ENCODE measurements at regions not wholly inside any gene's neighbourhood (a gene's known extent, or its start where the extent isn't known, plus 50 kb on each side); places are given as distances from the start of the nearest gene placed in this dataset.

- POLR2A ChIA-PET (ENCODE audit: partially characterized antibody) = no interaction called here
- H3K4me2 ChIP-seq (ENCODE audit: insufficient read depth in 1 of 2, low read depth in 2 of 2, low read length in 2 of 2) = no peak overlapping the region
- H3K4me3 ChIP-seq (ENCODE audit: extremely low read depth in 1 of 4, insufficient read depth in 2 of 4, low read depth in 3 of 4, low read length in 4 of 4) = no peak overlapping the region
- TF ChIP-seq BRCA1 (IDR thresholded peaks at IDR 0.05; ENCODE audit: low read depth, low read length) (no peak), TCF12 (IDR thresholded peaks at IDR 0.05; ENCODE audit: low read depth, low read length) (no peak), SIX5 (IDR thresholded peaks at IDR 0.05; ENCODE audit: low read depth, low read length) (no peak), SP2 (IDR thresholded peaks at IDR 0.05; ENCODE audit: low read length) (no peak), TEAD4 (IDR thresholded peaks at IDR 0.05; ENCODE audit: low read depth, low read length) (no peak), ZNF274 (IDR thresholded peaks at IDR 0.05; ENCODE audit: borderline replicate concordance, extremely low read depth, low read length) (no peak), SUZ12 (IDR thresholded peaks at IDR 0.05; ENCODE audit: low read length) (no peak), EZH2 (IDR thresholded peaks at IDR 0.05; ENCODE audit: low read depth, low read length, severe bottlenecking) (no peak), BCL11A (IDR thresholded peaks at IDR 0.05; ENCODE audit: low read depth in 2 of 2, low read length in 2 of 2) (no peak), JUN (IDR thresholded peaks at IDR 0.05; ENCODE audit: low read depth, low read length) (no peak), SP4 (IDR thresholded peaks at IDR 0.05; ENCODE audit: low read length) (no peak), MAX (IDR thresholded peaks at IDR 0.05) (no peak), FOSL1 (IDR thresholded peaks at IDR 0.05; ENCODE audit: insufficient read depth, low read depth, low read length) (no peak), NANOG (IDR thresholded peaks at IDR 0.05; ENCODE audit: insufficient read depth, low read depth, low read length, poor library complexity, severe bottlenecking) (no peak), TBP (IDR thresholded peaks at IDR 0.05; ENCODE audit: low read depth, low read length) (no peak), PHF8 (conservative IDR thresholded peaks at IDR 0.05; ENCODE audit: low read depth, low read length) (no peak)
Measured at GRCh38 chr9:81389569-81389993, 299.8 kb downstream of the TLE1 start.

More at GRCh38 chr9:81389569-81389993, 299.8 kb downstream of the TLE1 start:
- CTCF ChIA-PET (ENCODE audit: partially characterized antibody) = no interaction called here
- H3K23me2 ChIP-seq (ENCODE audit: low read depth, low read length) = no peaks in the 10 kb centered on the region
- H3K4me1 ChIP-seq (replicated peaks in 1 of 4; ENCODE audit: control insufficient read depth in 3 of 4, insufficient read depth in 4 of 4, low read length in 3 of 4) = peaks cover 0 to 5% (median 1%) of the 10 kb centered on the region in 4 experiments; a peak in 1 of 7 replicates
- no peak overlapping the region for H2AFZ ChIP-seq (ENCODE audit: low read length)
- no peak overlapping the region for H3K4ac ChIP-seq (replicated peaks; ENCODE audit: insufficient read length, low read depth, low read length)
- DNase-seq (ENCODE audit: low read depth in 1 of 2, low spot score in 2 of 2) = no peak
- no peak for FAIRE-seq
- H3K27ac ChIP-seq (ENCODE audit: low read depth, low read length) = no peak overlapping the region
- no peak overlapping the region for H4K8ac ChIP-seq (ENCODE audit: extremely low read depth, insufficient read depth, low read length)
- H4K91ac ChIP-seq (replicated peaks; ENCODE audit: insufficient read length, low read length) = no peak overlapping the region
- no peaks in the 10 kb centered on the region for H3K36me3 ChIP-seq (ENCODE audit: control insufficient read depth in 2 of 4, insufficient read depth in 4 of 4, low read length in 3 of 4)
- no peak overlapping the region for H2BK5ac ChIP-seq (ENCODE audit: low read depth, low read length)
- H3K79me2 ChIP-seq (ENCODE audit: control insufficient read depth in 1 of 2, insufficient read depth in 2 of 2, low read length in 2 of 2) = no peaks in the 10 kb centered on the region
- no peaks in the 10 kb centered on the region for H4K20me1 ChIP-seq (replicated peaks in 1 of 2; ENCODE audit: control insufficient read depth in 1 of 2, insufficient read depth in 2 of 2, low read length in 2 of 2)
- peak overlapping the region; percentile 27; the same call in 1 of the 2 replicates for H3K18ac ChIP-seq (ENCODE audit: extremely low read depth, low read length)
- no peak overlapping the region for H2BK15ac ChIP-seq (ENCODE audit: low read length)
- no peak overlapping the region for H3K56ac ChIP-seq (replicated peaks; ENCODE audit: insufficient read length, low read depth, low read length)
- no peak overlapping the region for H3K23ac ChIP-seq (ENCODE audit: insufficient read length)
- H2AK5ac ChIP-seq (ENCODE audit: low read depth, low read length) = no peak overlapping the region
- peak overlapping the region; percentile 52; the same call in 1 of the 2 replicates for H2BK12ac ChIP-seq (ENCODE audit: low read depth, low read length)
- no peak overlapping the region for H3K9ac ChIP-seq (replicated peaks in 1 of 4; ENCODE audit: extremely low read depth in 1 of 4, low read depth in 3 of 4, low read length in 3 of 4)
- no peak overlapping the region; the same call in 1 of the 2 replicates for H2BK20ac ChIP-seq (ENCODE audit: low read length)
- 82% methylated on average over 6 of the region's 6 CpGs; no CpG with 5 or more reads in 1 of the 2 experiments for WGBS, 2 experiments (ENCODE audit: extremely low coverage in 1 of 2, insufficient coverage in 1 of 2, insufficient read length in 1 of 2, insufficient replicate concordance in 2 of 2, low coverage in 1 of 2, low lambda C conversion rate in 2 of 2, missing lambda C conversion rate in 1 of 2)
- no peak overlapping the region for H2BK120ac ChIP-seq (replicated peaks; ENCODE audit: low read depth, low read length)
- H3K27me3 ChIP-seq (replicated peaks in 1 of 4; ENCODE audit: control insufficient read depth in 3 of 4, extremely low read depth in 1 of 4, insufficient read depth in 3 of 4, low read length in 3 of 4) = no peaks in the 10 kb centered on the region
- H3K9me3 ChIP-seq (ENCODE audit: insufficient read depth in 2 of 2, low read depth in 1 of 2, low read length in 1 of 2) = no peaks in the 10 kb centered on the region
- no peak overlapping the region for H3K14ac ChIP-seq (ENCODE audit: insufficient read length)
- H3K79me1 ChIP-seq (ENCODE audit: low read depth, low read length) = no peaks in the 10 kb centered on the region
- no peak overlapping the region for H4K5ac ChIP-seq (ENCODE audit: insufficient read length, low read depth, low read length)
